Endothelial cell of umbilical vein (primary cell): ENCODE measurements at regions not wholly inside any gene's neighbourhood (a gene's known extent, or its start where the extent isn't known, plus 50 kb on each side); places are given as distances from the start of the nearest gene placed in this dataset.

ENCODE experiments used
- BruUV-seq: library from RNA; stranded (reverse); fragments of 400-500 nt; replicated peaks from 2 replicates; lab custom pipeline; 2021; lab: Mats Ljungman, UMichigan
- CTCF ChIA-PET: fragments of 300-600, 350-600 bp; sonication (Branson Sonifier 250); formaldehyde crosslinking; loops from one replicate; lab custom pipeline; 2021; ENCODE audit warnings: antibody characterized with exemption, inconsistent platforms; lab: Charles Lee
- POLR2A ChIA-PET: fragments of 300-600, 350-600 bp; sonication (Branson Sonifier 250); formaldehyde crosslinking; loops from one replicate; lab custom pipeline; 2021; ENCODE audit warnings: antibody characterized with exemption, inconsistent platforms; lab: Charles Lee
- DNase-seq: peaks from one replicate; pipeline ENCODE4 v3.0.0-alpha.2; 2011; ENCODE audit warnings: low read depth, low spot score
- FAIRE-seq: peaks from 2 replicates; lab custom pipeline; 2011; peaks lifted over from hg19 to GRCh38; lab: Jason Lieb, UNC
- H2AFZ ChIP-seq: 2 replicates; pipeline ENCODE4 v1.6.0; 2012; ENCODE audit warnings: low read depth, low read length, control low read depth, inconsistent platforms
- H3K27ac ChIP-seq: 2 replicates; pipeline ENCODE4 v1.5.1; 2011; ENCODE audit warnings: low read depth, mild to moderate bottlenecking, control low read depth, low read length, moderate library complexity; ENCODE audit not compliant: insufficient read depth
- H3K27me3 ChIP-seq, 2 experiments: 2 replicates each; pipeline versions ENCODE4 v1.6.0 to v1.6.1; 2011; ENCODE audit warnings: low read length in 2 of 2, mixed read lengths in 1 of 2; ENCODE audit not compliant: control insufficient read depth in 2 of 2, insufficient read depth in 2 of 2
- H3K36me3 ChIP-seq, 2 experiments: 2 replicates in 1 of 2; 3 replicates in 1 of 2; pipeline ENCODE4 v1.5.1; 2011; ENCODE audit warnings: low read length in 2 of 2, mild to moderate bottlenecking in 1 of 2, moderate library complexity in 1 of 2; ENCODE audit not compliant: control insufficient read depth in 2 of 2, insufficient read depth in 2 of 2; ENCODE audit errors: extremely low read depth in 1 of 2
- H3K4me1 ChIP-seq: 3 replicates; pipeline ENCODE4 v1.5.1; 2011; ENCODE audit warnings: mild to moderate bottlenecking, low read length; ENCODE audit not compliant: control insufficient read depth, insufficient read depth; ENCODE audit errors: extremely low read depth
- H3K4me2 ChIP-seq: 2 replicates; pipeline ENCODE4 v1.6.1; 2011; ENCODE audit warnings: low read length, control low read depth, mixed read lengths; ENCODE audit not compliant: insufficient read depth
- H3K4me3 ChIP-seq, 3 experiments: fragments of 200-600 bp in 1 of 3; sonication (generic), shearing (Covaris generic) in 1 of 3; replicated peaks in 1 of 3; 2 replicates each; pipeline ENCODE4 v1.5.1; 2011 to 2016; ENCODE audit warnings: control low read depth in 3 of 3, low read length in 3 of 3, mild to moderate bottlenecking in 2 of 3, inconsistent platforms in 1 of 3, low read depth in 1 of 3, moderate library complexity in 1 of 3; ENCODE audit not compliant: insufficient read depth in 1 of 3
- H3K79me2 ChIP-seq: 2 replicates; pipeline ENCODE4 v1.6.0; 2012; ENCODE audit warnings: low read length, inconsistent platforms; ENCODE audit not compliant: control insufficient read depth, insufficient read depth
- H3K9ac ChIP-seq: replicated peaks from 2 replicates; pipeline ENCODE3; 2011; ENCODE audit warnings: low read length, control low read depth; ENCODE audit not compliant: insufficient read depth; ENCODE audit errors: extremely low read depth
- H3K9me1 ChIP-seq: replicated peaks from 3 replicates; pipeline ENCODE4 v1.6.0; 2011; ENCODE audit warnings: mild to moderate bottlenecking, low read length; ENCODE audit not compliant: control insufficient read depth, insufficient read depth; ENCODE audit errors: extremely low read depth
- H3K9me3 ChIP-seq: replicated peaks from 2 replicates; pipeline ENCODE4 v1.5.1; 2012; ENCODE audit warnings: low read length, inconsistent platforms; ENCODE audit not compliant: control insufficient read depth, insufficient read depth
- H4K20me1 ChIP-seq: replicated peaks from 2 replicates; pipeline ENCODE3; 2011; ENCODE audit warnings: mild to moderate bottlenecking, low read length; ENCODE audit not compliant: control insufficient read depth, insufficient read depth; ENCODE audit errors: extremely low read depth
- CTCF ChIP-seq, 2 donors: IDR thresholded peaks; 1 replicate in 1 of 2; 2 replicates in 1 of 2; pipeline ENCODE4 v1.5.1; 2011; ENCODE audit warnings: low read length in 2 of 2, mild to moderate bottlenecking in 2 of 2, moderate library complexity in 2 of 2, control low read depth in 1 of 2, inconsistent platforms in 1 of 2, low read depth in 1 of 2; ENCODE audit not compliant: insufficient read depth in 1 of 2; ENCODE audit errors: extremely low read depth in 1 of 2
- EZH2 ChIP-seq: IDR thresholded peaks from 2 replicates; pipeline ENCODE4 v1.6.1; 2012; ENCODE audit warnings: borderline replicate concordance, low read depth, mild to moderate bottlenecking, moderate library complexity, low read length, inconsistent platforms; ENCODE audit not compliant: severe bottlenecking
- FOS ChIP-seq: IDR thresholded peaks from 2 replicates; pipeline ENCODE4 v1.6.1; 2011; ENCODE audit warnings: mild to moderate bottlenecking, low read length, moderate library complexity, borderline replicate concordance; ENCODE audit not compliant: insufficient read depth
- GATA2 ChIP-seq: IDR thresholded peaks from 2 replicates; pipeline ENCODE4 v1.7.0; 2011; ENCODE audit warnings: low read depth, mild to moderate bottlenecking, moderate library complexity, mixed read lengths, low read length; ENCODE audit not compliant: insufficient read length, insufficient read depth
- JUN ChIP-seq: IDR thresholded peaks from 2 replicates; pipeline ENCODE4 v1.6.1; 2011; ENCODE audit warnings: borderline replicate concordance, low read depth; ENCODE audit not compliant: insufficient read length, insufficient read depth
- MAX ChIP-seq: IDR thresholded peaks from 2 replicates; pipeline ENCODE4 v1.6.1; 2011; ENCODE audit not compliant: insufficient read depth, insufficient read length
- MYC ChIP-seq: IDR thresholded peaks from one replicate; pipeline ENCODE4 v1.6.1; 2011; ENCODE audit warnings: mild to moderate bottlenecking, low read depth, low read length
- POLR2A ChIP-seq: IDR thresholded peaks from 2 replicates; pipeline ENCODE4 v1.6.1; 2012; ENCODE audit warnings: low read depth, mild to moderate bottlenecking, control low read depth, low read length
- POLR2AphosphoS5 ChIP-seq: IDR thresholded peaks from 2 replicates; pipeline ENCODE4 v1.6.1; 2012; ENCODE audit warnings: low read depth, mild to moderate bottlenecking, control low read depth, low read length, moderate library complexity; ENCODE audit not compliant: insufficient read depth
- dilution Hi-C: fragments of 300-500 bp; cut with MboI; formaldehyde crosslinking; loops from one replicate; pipeline ENCODE4 v1.15.0; 2019; ENCODE audit warnings: low sequenced_read_pairs; ENCODE audit not compliant: extremely low pct_ligation_motif_present
- intact Hi-C: fragments of 100-400 bp; cut with micrococcal nuclease; formaldehyde crosslinking; loops from one replicate; pipeline ENCODE4 v1.10.0; 2022

GRCh38 chr3:152060701-152061100 is 187.3 kb downstream of the SUCNR1 start:
- no TSS peak for BruUV-seq
- Histone ChIP-seq H3K27ac (no peak overlapping the region), H3K27me3 (no peaks in the 10 kb centered on the region), H2AFZ (no peak overlapping the region), H3K4me2 (no peak overlapping the region), H3K9ac (no peak overlapping the region), H3K9me1 (no peaks in the 10 kb centered on the region), H3K4me3 (no peak overlapping the region), H4K20me1 (no peaks in the 10 kb centered on the region), H3K36me3 (no peaks in the 10 kb centered on the region), H3K9me3 (no peaks in the 10 kb centered on the region), H3K4me1 (no peaks in the 10 kb centered on the region), H3K79me2 (no peaks in the 10 kb centered on the region)
- FAIRE-seq: no peak
- ChIA-PET POLR2A (no interaction called here), CTCF (interaction anchor here (0.8 to 1.3 kb wide), 2 partner anchors 34 to 82 kb away, joined by 3 to 5 read pairs; no protein-coding TSS in a partner anchor)
- dilution Hi-C loops (no loop called here), intact Hi-C loops (no loop called here)
- no peak for DNase-seq
- no peak for TF ChIP-seq CTCF (IDR thresholded peaks at IDR 0.05; ENCODE audit: extremely low read depth in 1 of 2, insufficient read depth in 1 of 2, low read depth in 1 of 2, low read length in 2 of 2)
- no peak for TF ChIP-seq MAX
- TF ChIP-seq JUN: no peak
- no peak for TF ChIP-seq FOS
- no peak for TF ChIP-seq GATA2
- no peak for TF ChIP-seq MYC
- no peak for TF ChIP-seq POLR2AphosphoS5
- no peak for TF ChIP-seq EZH2
- no peak for TF ChIP-seq POLR2A
